ENCODE measurements at regions not wholly inside any gene's neighbourhood (a gene's known extent, or its start where the extent isn't known, plus 50 kb on each side); places are given as distances from the start of the nearest gene placed in this dataset.
A peak's percentile ranks its signal among the peaks of the same experiment; 100 is the strongest.

DNA sequence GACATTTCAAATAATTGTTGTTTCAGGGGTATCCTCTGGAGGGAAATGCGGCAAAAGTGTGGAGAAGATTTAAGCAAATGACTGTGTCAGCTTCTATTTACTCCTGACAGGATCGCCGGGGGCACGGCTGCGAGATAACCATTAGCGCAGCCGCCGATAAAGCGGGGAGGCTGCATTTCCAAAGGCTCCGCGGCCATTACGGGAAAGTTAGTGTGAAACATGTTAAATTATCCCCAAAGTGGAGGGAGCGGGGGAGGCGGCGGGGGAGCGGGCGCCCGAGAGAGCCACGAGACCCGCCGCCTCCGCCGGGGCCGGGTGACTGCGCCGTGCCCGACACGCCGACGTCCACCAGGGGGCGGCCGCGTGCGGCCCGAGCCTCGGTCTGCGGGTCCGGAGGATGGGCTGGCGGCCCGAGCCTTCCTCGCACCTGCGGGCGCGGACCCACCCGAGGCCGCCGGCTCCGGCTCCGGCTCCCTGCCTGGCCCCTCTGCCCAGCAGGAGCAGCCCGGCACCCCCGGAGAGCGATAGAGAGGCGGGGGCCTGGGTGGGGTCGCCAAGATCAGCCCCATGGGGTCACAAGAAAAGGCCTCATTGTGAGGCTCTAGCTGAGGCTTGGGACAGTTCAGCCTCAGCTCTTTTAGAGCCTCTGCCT, 74.4 kb upstream of the PAX2 start:
- TF ChIP-seq, protein P1, sequence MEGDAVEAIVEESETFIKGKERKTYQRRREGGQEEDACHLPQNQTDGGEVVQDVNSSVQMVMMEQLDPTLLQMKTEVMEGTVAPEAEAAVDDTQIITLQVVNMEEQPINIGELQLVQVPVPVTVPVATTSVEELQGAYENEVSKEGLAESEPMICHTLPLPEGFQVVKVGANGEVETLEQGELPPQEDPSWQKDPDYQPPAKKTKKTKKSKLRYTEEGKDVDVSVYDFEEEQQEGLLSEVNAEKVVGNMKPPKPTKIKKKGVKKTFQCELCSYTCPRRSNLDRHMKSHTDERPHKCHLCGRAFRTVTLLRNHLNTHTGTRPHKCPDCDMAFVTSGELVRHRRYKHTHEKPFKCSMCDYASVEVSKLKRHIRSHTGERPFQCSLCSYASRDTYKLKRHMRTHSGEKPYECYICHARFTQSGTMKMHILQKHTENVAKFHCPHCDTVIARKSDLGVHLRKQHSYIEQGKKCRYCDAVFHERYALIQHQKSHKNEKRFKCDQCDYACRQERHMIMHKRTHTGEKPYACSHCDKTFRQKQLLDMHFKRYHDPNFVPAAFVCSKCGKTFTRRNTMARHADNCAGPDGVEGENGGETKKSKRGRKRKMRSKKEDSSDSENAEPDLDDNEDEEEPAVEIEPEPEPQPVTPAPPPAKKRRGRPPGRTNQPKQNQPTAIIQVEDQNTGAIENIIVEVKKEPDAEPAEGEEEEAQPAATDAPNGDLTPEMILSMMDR (IDR thresholded peaks at IDR 0.05), result peak; percentile 96
- TF ChIP-seq EZH2 (IDR thresholded peaks at IDR 0.05; ENCODE audit: borderline replicate concordance, insufficient read depth, low read depth, low read length, poor library complexity, severe bottlenecking), result peak; percentile 89
